SK-N-MC (cell line): ENCODE measurements at regions not wholly inside any gene's neighbourhood (a gene's known extent, or its start where the extent isn't known, plus 50 kb on each side); places are given as distances from the start of the nearest gene placed in this dataset.

Source experiments
- EZH2 ChIP-seq: fragments of 200-600 bp; sonication (generic); IDR thresholded peaks from one replicate; pipeline ENCODE4 v1.6.1; 2017; ENCODE audit warnings: antibody characterized with exemption
- POLR2AphosphoS5 ChIP-seq: IDR thresholded peaks from 2 replicates; pipeline ENCODE4 v1.6.1; 2012; ENCODE audit warnings: mild to moderate bottlenecking, low read depth, low read length, borderline replicate concordance

DNA sequence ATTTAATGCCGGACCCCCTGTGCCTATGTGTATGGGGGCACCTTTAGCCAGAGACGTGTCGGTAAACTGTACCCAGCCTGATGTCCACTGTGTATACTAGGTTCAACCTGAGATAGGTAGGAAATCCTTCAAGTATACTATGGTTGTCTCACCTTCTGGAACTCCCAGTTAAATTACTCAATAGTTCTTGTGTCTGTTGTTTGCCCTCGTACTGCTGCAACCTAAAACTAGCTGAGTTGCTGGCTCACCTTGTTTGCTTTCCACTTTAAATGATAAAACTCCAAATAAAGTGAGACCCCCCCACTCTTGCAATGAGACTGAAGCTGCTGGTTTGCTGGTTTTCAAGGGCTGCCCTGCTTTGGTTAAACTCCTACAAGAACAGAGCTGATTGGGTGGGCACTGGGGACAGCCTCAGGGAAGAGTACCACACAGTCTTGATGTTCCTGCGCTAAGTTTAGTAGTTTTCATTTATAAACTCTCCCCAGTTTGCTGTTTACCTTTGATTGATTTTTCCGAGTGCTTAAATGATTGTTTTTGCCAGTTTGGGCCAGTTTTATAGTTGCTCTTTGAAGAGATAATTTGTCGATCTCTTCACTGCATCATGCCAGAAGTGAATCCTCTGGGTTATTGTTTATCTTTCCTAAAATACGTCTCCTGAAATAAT is 1281.8 kb upstream of the MAP3K7 start:
- TF ChIP-seq POLR2AphosphoS5 = no peak
- TF ChIP-seq EZH2 = no peak
